ENCODE measurements at regions not wholly inside any gene's neighbourhood (a gene's known extent, or its start where the extent isn't known, plus 50 kb on each side); places are given as distances from the start of the nearest gene placed in this dataset.
A peak's percentile ranks its signal among the peaks of the same experiment; 100 is the strongest.

DNA sequence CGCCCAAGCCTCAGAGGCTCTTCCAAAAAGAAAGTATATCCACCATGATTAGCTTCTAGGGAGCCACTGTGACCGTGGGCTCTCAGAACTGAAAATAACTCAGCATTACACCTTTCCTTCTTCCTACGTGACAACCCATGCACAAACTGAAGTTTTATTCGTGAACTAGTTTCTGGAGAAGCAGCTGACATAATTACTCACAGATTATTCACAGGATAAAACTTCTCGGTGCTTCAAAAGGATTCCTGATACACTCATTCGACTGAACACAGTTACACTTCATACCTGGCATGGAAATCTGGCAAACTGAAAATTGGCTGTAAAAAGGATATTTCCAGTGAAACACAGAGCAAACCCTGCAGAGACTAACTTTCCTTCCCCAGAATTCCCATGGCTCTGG is 139.2 kb upstream of the PTER start:
- ChIA-PET CTCF (interaction anchor here (0.7 kb wide), 2 partner anchors 13 to 245 kb away, joined by 3 read pairs; no protein-coding TSS in a partner anchor), POLR2A (interaction anchor here (0.7 kb wide), 1 partner anchor 185 kb away, joined by 3 read pairs; no protein-coding TSS in a partner anchor)
- TF ChIP-seq, protein P1, sequence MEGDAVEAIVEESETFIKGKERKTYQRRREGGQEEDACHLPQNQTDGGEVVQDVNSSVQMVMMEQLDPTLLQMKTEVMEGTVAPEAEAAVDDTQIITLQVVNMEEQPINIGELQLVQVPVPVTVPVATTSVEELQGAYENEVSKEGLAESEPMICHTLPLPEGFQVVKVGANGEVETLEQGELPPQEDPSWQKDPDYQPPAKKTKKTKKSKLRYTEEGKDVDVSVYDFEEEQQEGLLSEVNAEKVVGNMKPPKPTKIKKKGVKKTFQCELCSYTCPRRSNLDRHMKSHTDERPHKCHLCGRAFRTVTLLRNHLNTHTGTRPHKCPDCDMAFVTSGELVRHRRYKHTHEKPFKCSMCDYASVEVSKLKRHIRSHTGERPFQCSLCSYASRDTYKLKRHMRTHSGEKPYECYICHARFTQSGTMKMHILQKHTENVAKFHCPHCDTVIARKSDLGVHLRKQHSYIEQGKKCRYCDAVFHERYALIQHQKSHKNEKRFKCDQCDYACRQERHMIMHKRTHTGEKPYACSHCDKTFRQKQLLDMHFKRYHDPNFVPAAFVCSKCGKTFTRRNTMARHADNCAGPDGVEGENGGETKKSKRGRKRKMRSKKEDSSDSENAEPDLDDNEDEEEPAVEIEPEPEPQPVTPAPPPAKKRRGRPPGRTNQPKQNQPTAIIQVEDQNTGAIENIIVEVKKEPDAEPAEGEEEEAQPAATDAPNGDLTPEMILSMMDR (IDR thresholded peaks at IDR 0.05; ENCODE audit: unreplicated experiment), result no peak
- H3K4me1 Mint-ChIP-seq (ENCODE audit: insufficient read depth, unreplicated experiment), result peaks cover 11% of the 10 kb centered on the region
- H3K27me3 Mint-ChIP-seq (ENCODE audit: insufficient read depth, unreplicated experiment), result peaks cover 27% of the 10 kb centered on the region
- no peaks in the 10 kb centered on the region for H3K9me3 Mint-ChIP-seq (ENCODE audit: unreplicated experiment)
- no peaks in the 10 kb centered on the region for H3K36me3 Mint-ChIP-seq (ENCODE audit: insufficient read depth, unreplicated experiment)
- H3K27ac Mint-ChIP-seq (ENCODE audit: low read depth, unreplicated experiment), result no peak overlapping the region
- peak overlapping the region; percentile 62 for H3K4me3 Mint-ChIP-seq (ENCODE audit: unreplicated experiment)
- intact Hi-C loops (cut with micrococcal nuclease), result no loop called here
- BruUV-seq (replicated peaks), result no TSS peak
- no peak for DNase-seq (ENCODE audit: unreplicated experiment)

DNA sequence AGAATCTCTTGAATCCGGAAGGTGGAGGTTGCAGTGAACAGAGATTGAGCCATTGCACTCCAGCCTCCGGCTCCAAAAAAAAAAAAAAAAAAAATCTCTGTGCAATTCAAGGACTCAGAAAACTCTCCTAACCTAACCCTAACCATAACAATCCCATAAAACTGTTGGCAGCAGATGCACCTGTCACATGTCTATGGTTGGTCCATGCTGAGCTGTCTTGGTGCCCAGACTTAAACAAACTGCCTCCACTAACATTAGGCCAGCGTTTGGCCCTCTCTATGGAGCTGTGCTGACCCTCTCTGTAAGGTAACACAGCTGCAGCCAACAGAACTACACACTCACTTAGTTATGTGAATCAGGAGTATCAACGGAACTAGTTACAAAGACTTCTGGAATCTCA is 132.5 kb upstream of the PTER start:
- H3K27me3 Mint-ChIP-seq (ENCODE audit: insufficient read depth, unreplicated experiment), result no peaks in the 10 kb centered on the region
- intact Hi-C loops (cut with micrococcal nuclease), result no loop called here
- no peak overlapping the region for H3K4me3 Mint-ChIP-seq (ENCODE audit: unreplicated experiment)
- H3K27ac Mint-ChIP-seq (ENCODE audit: low read depth, unreplicated experiment), result no peak overlapping the region
- H3K36me3 Mint-ChIP-seq (ENCODE audit: insufficient read depth, unreplicated experiment), result no peaks in the 10 kb centered on the region
- TF ChIP-seq, protein P1 (IDR thresholded peaks at IDR 0.05; ENCODE audit: unreplicated experiment), result no peak
- peaks cover 10% of the 10 kb centered on the region for H3K9me3 Mint-ChIP-seq (ENCODE audit: unreplicated experiment)
- no peak for DNase-seq (ENCODE audit: unreplicated experiment)
- CTCF ChIA-PET, result no interaction called here
- POLR2A ChIA-PET, result no interaction called here
- no peaks in the 10 kb centered on the region for H3K4me1 Mint-ChIP-seq (ENCODE audit: insufficient read depth, unreplicated experiment)
- BruUV-seq (replicated peaks), result no TSS peak

DNA sequence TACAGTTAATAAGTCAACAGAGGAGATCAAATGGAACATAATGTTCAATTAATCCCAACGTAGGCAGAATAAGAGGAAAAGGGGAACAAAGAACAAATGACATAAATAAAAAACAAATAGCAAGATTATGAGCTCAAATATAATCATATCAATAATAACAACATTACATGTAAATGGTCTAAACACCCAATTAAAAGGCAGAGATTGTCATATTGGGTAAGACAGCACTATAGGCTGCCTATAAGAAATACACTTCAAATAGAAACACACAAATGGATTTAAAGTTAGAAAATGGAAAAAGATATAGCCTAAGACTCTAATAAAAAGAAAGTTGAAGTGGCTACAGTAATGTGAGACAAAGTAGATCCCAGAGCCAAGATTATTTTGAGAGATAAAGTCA is 126.4 kb upstream of the PTER start:
- Mint-ChIP-seq H3K4me1 (ENCODE audit: insufficient read depth, unreplicated experiment) (no peaks in the 10 kb centered on the region), H3K36me3 (ENCODE audit: insufficient read depth, unreplicated experiment) (no peaks in the 10 kb centered on the region), H3K27ac (ENCODE audit: low read depth, unreplicated experiment) (no peak overlapping the region), H3K9me3 (ENCODE audit: unreplicated experiment) (peaks cover 23% of the 10 kb centered on the region), H3K4me3 (ENCODE audit: unreplicated experiment) (no peak overlapping the region), H3K27me3 (ENCODE audit: insufficient read depth, unreplicated experiment) (no peaks in the 10 kb centered on the region)
- ChIA-PET POLR2A (no interaction called here), CTCF (interaction anchor here (0.5 kb wide), 1 partner anchor 13 kb away, joined by 3 read pairs; no protein-coding TSS in a partner anchor)
- intact Hi-C loops (cut with micrococcal nuclease), result no loop called here
- TF ChIP-seq, protein P1 (IDR thresholded peaks at IDR 0.05; ENCODE audit: unreplicated experiment), result no peak
- no peak for DNase-seq (ENCODE audit: unreplicated experiment)
- no TSS peak for BruUV-seq (replicated peaks)

DNA sequence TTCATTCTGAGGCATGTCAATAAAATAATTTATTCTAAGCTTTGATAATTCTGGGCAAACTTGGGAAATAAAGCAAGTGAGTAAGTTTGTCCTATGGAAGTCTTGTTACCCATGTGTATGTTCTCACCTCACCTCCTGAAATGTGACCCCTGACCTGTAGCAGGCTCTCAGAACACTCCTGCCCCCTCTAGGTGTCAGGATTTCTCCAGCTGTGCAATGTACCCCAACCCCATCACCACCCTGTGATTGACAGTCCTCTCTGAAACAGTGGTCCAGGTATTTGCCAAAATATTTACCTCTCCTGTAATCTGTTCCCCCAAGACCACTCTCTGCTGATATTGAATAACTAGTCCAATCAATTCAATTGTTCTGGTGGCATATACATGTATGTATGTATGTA is 122.6 kb upstream of the PTER start:
- no TSS peak for BruUV-seq (replicated peaks)
- Mint-ChIP-seq H3K9me3 (ENCODE audit: unreplicated experiment) (peaks cover 13% of the 10 kb centered on the region), H3K27ac (ENCODE audit: low read depth, unreplicated experiment) (no peak overlapping the region), H3K27me3 (ENCODE audit: insufficient read depth, unreplicated experiment) (no peaks in the 10 kb centered on the region), H3K4me1 (ENCODE audit: insufficient read depth, unreplicated experiment) (no peaks in the 10 kb centered on the region), H3K36me3 (ENCODE audit: insufficient read depth, unreplicated experiment) (no peaks in the 10 kb centered on the region), H3K4me3 (ENCODE audit: unreplicated experiment) (no peak overlapping the region)
- DNase-seq (ENCODE audit: unreplicated experiment), result peak; percentile 23
- POLR2A ChIA-PET, result no interaction called here
- TF ChIP-seq, protein P1 (IDR thresholded peaks at IDR 0.05; ENCODE audit: unreplicated experiment), result peak; percentile 22
- intact Hi-C loops (cut with micrococcal nuclease), result loop anchor here (1.0 kb wide), 1 partner anchor 463 kb away; no protein-coding TSS in a partner anchor
- CTCF ChIA-PET, result interaction anchor here (0.8 to 0.9 kb wide), 2 partner anchors 12 to 126 kb away, joined by 3 read pairs; no protein-coding TSS in a partner anchor

All from MCF 10A (cell line).